BJ (cell line): ENCODE measurements at regions not wholly inside any gene's neighbourhood (a gene's known extent, or its start where the extent isn't known, plus 50 kb on each side); places are given as distances from the start of the nearest gene placed in this dataset.
"Not testable (repeated sequence)": the region's sequence is repeated elsewhere in the genome, so short reads cannot be mapped to it uniquely, and the experiment has no call there.

Experiments used
- CTCF ChIA-PET: fragments of 350-600 bp; formaldehyde crosslinking; extraction: SDS; loops from one replicate; lab custom pipeline; 2021; ENCODE audit warnings: antibody characterized with exemption, inconsistent platforms; lab: Yijun Ruan, JAX
- POLR2A ChIA-PET: fragments of 300-600 bp; sonication (Branson Sonifier 250); formaldehyde crosslinking; extraction: SDS; loops from one replicate; lab custom pipeline; 2021; ENCODE audit warnings: antibody characterized with exemption; lab: Charles Lee
- DNase-seq: peaks from one replicate; pipeline ENCODE4 v3.0.0-alpha.2; 2011; ENCODE audit warnings: low read depth
- H3K27me3 ChIP-seq: 2 replicates; pipeline ENCODE4 v1.6.0; 2011; ENCODE audit warnings: low read length; ENCODE audit not compliant: control insufficient read depth, insufficient read depth
- H3K36me3 ChIP-seq: 2 replicates; pipeline ENCODE4 v1.5.1; 2011; ENCODE audit warnings: low read length; ENCODE audit not compliant: control insufficient read depth, insufficient read depth
- H3K4me3 ChIP-seq: 2 replicates; pipeline ENCODE4 v1.5.1; 2011; ENCODE audit warnings: low read depth, mild to moderate bottlenecking, control low read depth, low read length
- CTCF ChIP-seq: IDR thresholded peaks from 2 replicates; pipeline ENCODE4 v1.5.1; 2011; ENCODE audit warnings: low read depth, mild to moderate bottlenecking, control low read depth, inconsistent platforms, low read length, moderate library complexity; ENCODE audit not compliant: insufficient read depth

- no peak for DNase-seq
- no peak for TF ChIP-seq CTCF
- CTCF ChIA-PET = no interaction called here
Observed at GRCh38 chr1:194024659-194025058, 838.2 kb upstream of the B3GALT2 start.

GRCh38 chr1:194014014-194014413 lies 827.6 kb upstream of the B3GALT2 start:
- no peaks in the 10 kb centered on the region for H3K36me3 ChIP-seq
- H3K4me3 ChIP-seq = no peak overlapping the region
- DNase-seq = no peak
- ChIA-PET POLR2A (no interaction called here), CTCF (no interaction called here)
- H3K27me3 ChIP-seq = no peaks in the 10 kb centered on the region
- no peak for TF ChIP-seq CTCF

More at GRCh38 chr1:194024659-194025058, 838.2 kb upstream of the B3GALT2 start:
- no peaks in the 10 kb centered on the region for H3K27me3 ChIP-seq
- no peaks in the 10 kb centered on the region for H3K36me3 ChIP-seq
- no peak overlapping the region for H3K4me3 ChIP-seq
- POLR2A ChIA-PET = no interaction called here

- ChIA-PET CTCF (no interaction called here), POLR2A (no interaction called here)
- no peak for DNase-seq
Observed at GRCh38 chr1:194013561-194013960, 827.1 kb upstream of the B3GALT2 start.

GRCh38 chr1:194004146-194004545 lies 817.7 kb upstream of the B3GALT2 start:
- Histone ChIP-seq H3K4me3 (no peak overlapping the region), H3K36me3 (no peaks in the 10 kb centered on the region), H3K27me3 (no peaks in the 10 kb centered on the region)
- no peak for DNase-seq
- POLR2A ChIA-PET = no interaction called here
- CTCF ChIA-PET = no interaction called here
- no peak for TF ChIP-seq CTCF

More at GRCh38 chr1:194013561-194013960, 827.1 kb upstream of the B3GALT2 start:
- no peak for TF ChIP-seq CTCF
- no peak overlapping the region for H3K4me3 ChIP-seq
- H3K36me3 ChIP-seq = no peaks in the 10 kb centered on the region
- H3K27me3 ChIP-seq = no peaks in the 10 kb centered on the region

- CTCF ChIA-PET, POLR2A ChIA-PET, H3K27me3 ChIP-seq, DNase-seq, H3K4me3 ChIP-seq, H3K36me3 ChIP-seq: not testable (repeated sequence)
Observed at GRCh38 chr1:194001726-194002350, 815.4 kb upstream of the B3GALT2 start.

GRCh38 chr1:193988885-193989284 lies 802.5 kb upstream of the B3GALT2 start:
- no peaks in the 10 kb centered on the region for H3K36me3 ChIP-seq
- ChIA-PET CTCF (no interaction called here), POLR2A (no interaction called here)
- no peaks in the 10 kb centered on the region for H3K27me3 ChIP-seq
- H3K4me3 ChIP-seq = no peak overlapping the region
- no peak for TF ChIP-seq CTCF
- no peak for DNase-seq
